ENCODE measurements at regions not wholly inside any gene's neighbourhood (a gene's known extent, or its start where the extent isn't known, plus 50 kb on each side); places are given as distances from the start of the nearest gene placed in this dataset.

- Histone ChIP-seq H3K4me3 (ENCODE audit: low read depth, low read length, poor library complexity, severe bottlenecking) (no peak overlapping the region), H3K9me2 (ENCODE audit: insufficient read depth, low read length) (no peaks in the 10 kb centered on the region), H3K27ac (ENCODE audit: low read depth, low read length, poor library complexity, severe bottlenecking) (no peak overlapping the region), H3K4me2 (ENCODE audit: low read length) (no peak overlapping the region), H3K79me2 (ENCODE audit: insufficient read depth, low read depth, low read length) (no peaks in the 10 kb centered on the region), H2AFZ (ENCODE audit: low read length) (no peak overlapping the region), H4K20me1 (ENCODE audit: insufficient read depth, low read length) (no peaks in the 10 kb centered on the region), H3K9me3 (ENCODE audit: low read length) (no peaks in the 10 kb centered on the region), H3K36me3 (ENCODE audit: insufficient read depth, low read length) (no peaks in the 10 kb centered on the region), H3K4me1 (ENCODE audit: insufficient read depth, low read length, poor library complexity, severe bottlenecking) (no peaks in the 10 kb centered on the region)
- ChIA-PET POLR2A (interaction anchor here (0.6 kb wide), 1 partner anchor 646 kb away, joined by 3 read pairs; no protein-coding TSS in a partner anchor), CTCF (ENCODE audit: unreplicated experiment) (no interaction called here)
- TF ChIP-seq EZH2phosphoT487 (IDR thresholded peaks at IDR 0.05; ENCODE audit: borderline replicate concordance, low read depth, low read length): no peak
- no peak for TF ChIP-seq CTCF (conservative IDR thresholded peaks at IDR 0.05; ENCODE audit: low read length)
- intact Hi-C loops (cut with micrococcal nuclease; ENCODE audit: unreplicated experiment): no loop called here
- no TSS peak for BruUV-seq (replicated peaks)
- DNase-seq (ENCODE audit: low spot score): no peak
Measured at GRCh38 chr20:1813674-1814635, 81.3 kb upstream of the SIRPA start.

GRCh38 chr20:1813101-1813529, 82.1 kb upstream of the SIRPA start:
- H3K27ac ChIP-seq (ENCODE audit: low read depth, low read length, poor library complexity, severe bottlenecking): no peak overlapping the region
- no peaks in the 10 kb centered on the region for H3K79me2 ChIP-seq (ENCODE audit: insufficient read depth, low read depth, low read length)
- TF ChIP-seq CTCF (conservative IDR thresholded peaks at IDR 0.05; ENCODE audit: low read length): no peak
- no peak for TF ChIP-seq EZH2phosphoT487 (IDR thresholded peaks at IDR 0.05; ENCODE audit: borderline replicate concordance, low read depth, low read length)
- H2AFZ ChIP-seq (ENCODE audit: low read length): no peak overlapping the region
- ChIA-PET POLR2A (interaction anchor here (0.6 kb wide), 1 partner anchor 647 kb away, joined by 3 read pairs; no protein-coding TSS in a partner anchor), CTCF (ENCODE audit: unreplicated experiment) (no interaction called here)
- H3K36me3 ChIP-seq (ENCODE audit: insufficient read depth, low read length): no peaks in the 10 kb centered on the region
- intact Hi-C loops (cut with micrococcal nuclease; ENCODE audit: unreplicated experiment): no loop called here
- BruUV-seq (replicated peaks): no TSS peak
- H3K9me3 ChIP-seq (ENCODE audit: low read length): no peaks in the 10 kb centered on the region
- H3K9me2 ChIP-seq (ENCODE audit: insufficient read depth, low read length): no peaks in the 10 kb centered on the region
- H3K4me2 ChIP-seq (ENCODE audit: low read length): no peak overlapping the region
- no peak for DNase-seq (ENCODE audit: low spot score)
- H3K4me3 ChIP-seq (ENCODE audit: low read depth, low read length, poor library complexity, severe bottlenecking): no peak overlapping the region
- no peaks in the 10 kb centered on the region for H4K20me1 ChIP-seq (ENCODE audit: insufficient read depth, low read length)
- H3K4me1 ChIP-seq (ENCODE audit: insufficient read depth, low read length, poor library complexity, severe bottlenecking): no peaks in the 10 kb centered on the region
